ENCODE measurements at regions not wholly inside any gene's neighbourhood (a gene's known extent, or its start where the extent isn't known, plus 50 kb on each side); places are given as distances from the start of the nearest gene placed in this dataset.

DNA sequence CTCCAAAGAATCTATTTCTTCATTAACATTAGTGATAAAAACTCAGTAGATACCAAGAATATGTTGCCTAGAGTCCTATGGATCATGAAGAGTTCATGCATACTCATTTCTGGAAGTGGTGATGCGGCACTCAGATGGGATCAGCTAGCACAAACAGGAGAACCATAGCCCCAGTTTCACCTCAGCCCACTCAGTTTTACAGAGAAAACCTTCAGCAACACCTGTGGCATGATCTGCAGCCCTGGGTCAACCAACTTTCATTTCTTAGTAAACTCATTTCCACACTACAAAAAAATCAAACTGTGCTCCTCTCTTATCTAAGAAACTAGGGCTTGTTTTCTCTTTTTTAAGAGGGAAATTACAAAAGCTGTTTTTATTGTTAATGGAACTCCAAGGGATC, 569.4 kb downstream of the CCDC85A start:
- Histone ChIP-seq H3K27ac (no peak overlapping the region), H3K9ac (no peak overlapping the region)
- TF ChIP-seq, protein P1, sequence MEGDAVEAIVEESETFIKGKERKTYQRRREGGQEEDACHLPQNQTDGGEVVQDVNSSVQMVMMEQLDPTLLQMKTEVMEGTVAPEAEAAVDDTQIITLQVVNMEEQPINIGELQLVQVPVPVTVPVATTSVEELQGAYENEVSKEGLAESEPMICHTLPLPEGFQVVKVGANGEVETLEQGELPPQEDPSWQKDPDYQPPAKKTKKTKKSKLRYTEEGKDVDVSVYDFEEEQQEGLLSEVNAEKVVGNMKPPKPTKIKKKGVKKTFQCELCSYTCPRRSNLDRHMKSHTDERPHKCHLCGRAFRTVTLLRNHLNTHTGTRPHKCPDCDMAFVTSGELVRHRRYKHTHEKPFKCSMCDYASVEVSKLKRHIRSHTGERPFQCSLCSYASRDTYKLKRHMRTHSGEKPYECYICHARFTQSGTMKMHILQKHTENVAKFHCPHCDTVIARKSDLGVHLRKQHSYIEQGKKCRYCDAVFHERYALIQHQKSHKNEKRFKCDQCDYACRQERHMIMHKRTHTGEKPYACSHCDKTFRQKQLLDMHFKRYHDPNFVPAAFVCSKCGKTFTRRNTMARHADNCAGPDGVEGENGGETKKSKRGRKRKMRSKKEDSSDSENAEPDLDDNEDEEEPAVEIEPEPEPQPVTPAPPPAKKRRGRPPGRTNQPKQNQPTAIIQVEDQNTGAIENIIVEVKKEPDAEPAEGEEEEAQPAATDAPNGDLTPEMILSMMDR (IDR thresholded peaks at IDR 0.05): no peak

DNA sequence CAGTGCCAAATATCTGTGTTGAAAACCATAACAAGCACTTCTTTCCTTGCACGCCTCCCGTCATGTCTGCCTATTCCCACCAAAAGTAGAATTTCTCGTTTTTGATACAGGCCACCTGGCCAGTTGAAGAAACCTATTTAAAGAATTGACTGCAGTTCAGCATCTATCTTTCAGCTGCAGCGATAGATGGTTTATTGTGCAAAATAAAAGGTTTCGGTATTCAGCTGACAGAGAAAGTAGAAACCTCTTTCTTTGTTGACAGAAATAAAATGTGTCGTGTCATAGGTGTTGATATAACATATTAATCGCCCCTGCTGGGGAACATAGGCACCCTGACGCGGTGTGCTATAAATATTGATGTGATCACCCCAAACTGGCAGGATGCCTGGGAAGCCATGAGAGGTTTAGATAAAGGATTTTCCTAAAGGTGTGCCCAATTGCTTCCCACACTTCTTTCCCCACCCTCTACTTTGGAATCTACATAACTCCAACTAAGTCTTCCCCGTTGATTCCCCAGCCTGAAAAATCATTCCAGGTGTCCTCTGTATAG, 570.4 kb downstream of the CCDC85A start:
- H3K4me2 ChIP-seq (ENCODE audit: low read length): no peak overlapping the region
- no peaks in the 10 kb centered on the region for H3K27me3 ChIP-seq (ENCODE audit: control insufficient read depth, insufficient read depth, low read length)
- H3K9ac ChIP-seq: no peak overlapping the region
- H3K79me2 ChIP-seq: no peaks in the 10 kb centered on the region
- H3K4me3 ChIP-seq (ENCODE audit: low read depth, low read length): no peak overlapping the region
- no peaks in the 10 kb centered on the region for H3K9me3 ChIP-seq (ENCODE audit: control insufficient read depth, low read length)
- H2AFZ ChIP-seq: no peak overlapping the region
- no peaks in the 10 kb centered on the region for H3K4me1 ChIP-seq
- H3K36me3 ChIP-seq (ENCODE audit: control insufficient read depth, insufficient read depth, low read length): no peaks in the 10 kb centered on the region
- H3K27ac ChIP-seq: no peak overlapping the region
- TF ChIP-seq, protein P1 (IDR thresholded peaks at IDR 0.05): no peak

More for the DNA sequence above, 569.4 kb downstream of the CCDC85A start:
- Histone ChIP-seq H3K36me3 (ENCODE audit: control insufficient read depth, insufficient read depth, low read length) (no peaks in the 10 kb centered on the region), H3K27me3 (ENCODE audit: control insufficient read depth, insufficient read depth, low read length) (no peaks in the 10 kb centered on the region), H2AFZ (no peak overlapping the region), H3K79me2 (no peaks in the 10 kb centered on the region), H3K4me3 (ENCODE audit: low read depth, low read length) (no peak overlapping the region), H3K9me3 (ENCODE audit: control insufficient read depth, low read length) (no peaks in the 10 kb centered on the region), H3K4me2 (ENCODE audit: low read length) (no peak overlapping the region), H3K4me1 (no peaks in the 10 kb centered on the region)

DNA sequence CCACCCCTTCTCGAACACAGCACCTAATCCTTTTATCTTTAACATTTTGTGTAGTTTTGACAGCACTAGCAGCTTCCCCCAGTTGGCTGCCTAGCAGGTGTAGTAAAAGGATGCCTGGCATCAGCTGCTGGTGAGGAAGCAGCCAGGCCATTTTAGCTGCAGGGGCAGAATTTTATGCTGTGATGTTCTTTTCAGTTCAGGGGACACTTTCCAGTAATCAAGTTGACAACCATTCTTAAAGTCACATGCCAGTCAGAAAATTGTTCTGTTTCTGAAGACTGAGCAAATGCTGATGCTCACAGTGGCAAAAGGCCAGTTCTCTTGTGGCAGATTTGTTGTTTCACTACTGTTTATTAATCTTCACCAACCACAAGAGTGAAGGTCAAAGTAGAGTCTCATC, 570.8 kb downstream of the CCDC85A start:
- Histone ChIP-seq H3K9me3 (ENCODE audit: control insufficient read depth, low read length) (no peaks in the 10 kb centered on the region), H3K79me2 (no peaks in the 10 kb centered on the region), H3K4me3 (ENCODE audit: low read depth, low read length) (no peak overlapping the region), H3K27me3 (ENCODE audit: control insufficient read depth, insufficient read depth, low read length) (no peaks in the 10 kb centered on the region), H3K36me3 (ENCODE audit: control insufficient read depth, insufficient read depth, low read length) (no peaks in the 10 kb centered on the region), H3K27ac (no peak overlapping the region), H3K4me1 (no peaks in the 10 kb centered on the region), H2AFZ (no peak overlapping the region), H3K4me2 (ENCODE audit: low read length) (no peak overlapping the region), H3K9ac (no peak overlapping the region)
- TF ChIP-seq, protein P1 (IDR thresholded peaks at IDR 0.05): no peak

DNA sequence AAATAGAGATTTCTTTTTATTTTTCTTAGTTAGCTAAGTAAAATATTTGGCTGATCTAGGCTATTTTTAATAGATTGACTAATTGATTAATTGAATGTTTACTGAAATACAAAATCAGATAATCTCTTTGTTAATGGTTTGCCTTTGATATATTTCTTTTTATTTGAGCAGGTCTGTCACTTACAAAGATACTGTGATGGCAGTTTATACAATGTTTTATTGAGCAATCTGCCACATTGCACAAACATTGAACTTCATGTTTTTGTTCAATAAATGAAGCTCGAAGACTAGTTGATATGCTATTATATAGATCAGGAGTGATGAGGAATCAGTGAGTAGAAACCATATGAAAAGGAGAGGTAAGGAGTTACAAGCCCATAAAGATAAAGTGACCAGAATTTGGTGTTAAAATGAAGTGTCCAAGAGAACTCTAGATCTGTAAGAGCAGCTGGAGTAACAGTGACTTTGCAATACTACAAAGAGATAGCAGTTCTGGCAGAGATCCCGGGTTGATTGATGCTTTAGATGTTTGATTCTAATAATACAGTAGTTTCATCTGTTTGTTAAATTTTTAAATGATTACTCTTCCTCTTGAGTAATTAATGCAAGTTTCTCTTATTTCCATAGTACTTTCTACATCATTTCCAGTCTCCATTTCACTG, 574.2 kb downstream of the CCDC85A start:
- no peak overlapping the region for H3K9ac ChIP-seq
- no peaks in the 10 kb centered on the region for H3K79me2 ChIP-seq
- H3K36me3 ChIP-seq (ENCODE audit: control insufficient read depth, insufficient read depth, low read length): no peaks in the 10 kb centered on the region
- H3K4me1 ChIP-seq: no peaks in the 10 kb centered on the region
- H3K4me2 ChIP-seq (ENCODE audit: low read length): no peak overlapping the region
- H3K27me3 ChIP-seq (ENCODE audit: control insufficient read depth, insufficient read depth, low read length): no peaks in the 10 kb centered on the region
- H3K9me3 ChIP-seq (ENCODE audit: control insufficient read depth, low read length): no peaks in the 10 kb centered on the region
- H3K4me3 ChIP-seq (ENCODE audit: low read depth, low read length): no peak overlapping the region
- no peak overlapping the region for H3K27ac ChIP-seq
- H2AFZ ChIP-seq: no peak overlapping the region
- TF ChIP-seq, protein P1 (IDR thresholded peaks at IDR 0.05): no peak

DNA sequence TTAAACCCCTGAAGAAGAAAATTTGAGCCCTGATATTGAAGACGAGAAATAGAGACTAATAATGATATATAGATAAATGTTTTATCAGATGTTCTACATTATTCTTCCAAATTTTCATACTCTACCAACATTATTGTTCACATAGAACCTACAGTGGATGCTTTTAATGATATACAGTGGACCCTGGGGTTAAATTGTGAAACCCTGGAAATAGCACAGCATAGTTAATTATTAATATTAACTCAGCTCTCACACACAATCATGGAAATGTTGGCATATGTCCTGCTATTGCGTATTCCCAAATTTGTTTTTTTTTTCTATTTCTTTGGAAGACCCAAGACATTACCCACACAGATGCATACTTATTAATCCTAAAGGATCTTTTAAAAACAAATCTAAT, 579.9 kb downstream of the CCDC85A start:
- Histone ChIP-seq H3K4me2 (ENCODE audit: low read length) (no peak overlapping the region), H3K36me3 (ENCODE audit: control insufficient read depth, insufficient read depth, low read length) (no peaks in the 10 kb centered on the region), H3K9me3 (ENCODE audit: control insufficient read depth, low read length) (no peaks in the 10 kb centered on the region), H2AFZ (no peak overlapping the region), H3K27me3 (ENCODE audit: control insufficient read depth, insufficient read depth, low read length) (no peaks in the 10 kb centered on the region), H3K27ac (no peak overlapping the region), H3K9ac (no peak overlapping the region), H3K4me1 (no peaks in the 10 kb centered on the region), H3K79me2 (no peaks in the 10 kb centered on the region), H3K4me3 (ENCODE audit: low read depth, low read length) (no peak overlapping the region)
- TF ChIP-seq, protein P1 (IDR thresholded peaks at IDR 0.05): no peak

All from parathyroid adenoma (tissue), 2 donors.